OCI-LY3 (cell line): ENCODE measurements at regions not wholly inside any gene's neighbourhood (a gene's known extent, or its start where the extent isn't known, plus 50 kb on each side); places are given as distances from the start of the nearest gene placed in this dataset.

ENCODE experiments used
- H2AFZ ChIP-seq: fragments of 200-600, 300-600 bp; shearing (Covaris generic); 2 replicates; pipeline ENCODE4 v1.6.0; 2014; ENCODE audit warnings: antibody characterized with exemption, low read depth, low read length
- H3K27ac ChIP-seq: fragments of 200-600, 300-600 bp; sonication (generic); 2 replicates; pipeline ENCODE4 v1.5.1; 2014; ENCODE audit warnings: mild to moderate bottlenecking, low read length, moderate library complexity, mixed read lengths
- H3K27me3 ChIP-seq: fragments of 200-600, 300-600 bp; sonication (generic); 2 replicates; pipeline ENCODE4 v1.6.1; 2014; ENCODE audit warnings: low read depth, low read length, mixed read lengths
- H3K36me3 ChIP-seq: fragments of 200-600, 300-600 bp; sonication (generic); replicated peaks from 2 replicates; pipeline ENCODE3; 2014; ENCODE audit warnings: low read depth, low read length, mixed read lengths
- H3K4me1 ChIP-seq: fragments of 300-600, 200-600 bp; sonication (generic); 2 replicates; pipeline ENCODE4 v1.6.1; 2014; ENCODE audit warnings: low read length, mixed read lengths
- H3K4me2 ChIP-seq: fragments of 200-600, 300-600 bp; sonication (generic); 2 replicates; pipeline ENCODE4 v1.6.1; 2014; ENCODE audit warnings: low read length, mixed read lengths
- H3K4me3 ChIP-seq: fragments of 300-600, 200-600 bp; sonication (generic); 2 replicates; pipeline ENCODE4 v1.5.1; 2014; ENCODE audit warnings: antibody characterized with exemption, mild to moderate bottlenecking, low read length, moderate library complexity
- H3K79me2 ChIP-seq: fragments of 300-600, 200-600 bp; shearing (Covaris generic); 2 replicates; pipeline ENCODE4 v1.6.1; 2014; ENCODE audit warnings: mild to moderate bottlenecking, low read length, mixed read lengths
- H3K9ac ChIP-seq: fragments of 300-600, 200-600 bp; shearing (Covaris generic); 2 replicates; pipeline ENCODE4 v1.6.0; 2014; ENCODE audit warnings: mild to moderate bottlenecking, low read length, moderate library complexity
- H3K9me3 ChIP-seq: fragments of 200-600, 300-600 bp; shearing (Covaris generic); 2 replicates; pipeline ENCODE4 v1.6.1; 2014; ENCODE audit warnings: low read length, mixed read lengths; ENCODE audit not compliant: insufficient read depth
- H4K20me1 ChIP-seq: fragments of 200-600, 300-600 bp; sonication (generic); 2 replicates; pipeline ENCODE4 v1.6.1; 2016; ENCODE audit warnings: low read length, mixed read lengths; ENCODE audit not compliant: insufficient read depth
- EZH2phosphoT487 ChIP-seq: fragments of 200-600 bp; shearing (Covaris generic); IDR thresholded peaks from 2 replicates; pipeline ENCODE4 v1.6.1; 2018; ENCODE audit warnings: antibody characterized with exemption, mixed run types, low read depth
- TF ChIP-seq, protein P1 (sequence below): fragments of 200-600, 300-600 bp; sonication (generic); IDR thresholded peaks from 2 replicates; pipeline ENCODE4 v1.5.1; 2014; ENCODE audit warnings: antibody characterized with exemption, low read length, low read depth

GRCh38 chr5:135655468-135655815 is 76.7 kb upstream of the CXCL14 start:
- no peaks in the 10 kb centered on the region for H3K27me3 ChIP-seq
- no peaks in the 10 kb centered on the region for H3K36me3 ChIP-seq
- no peak overlapping the region for H3K4me2 ChIP-seq
- H4K20me1 ChIP-seq: no peaks in the 10 kb centered on the region
- no peak overlapping the region for H3K9ac ChIP-seq
- no peak overlapping the region for H3K27ac ChIP-seq
- TF ChIP-seq EZH2phosphoT487: no peak
- TF ChIP-seq, protein P1, sequence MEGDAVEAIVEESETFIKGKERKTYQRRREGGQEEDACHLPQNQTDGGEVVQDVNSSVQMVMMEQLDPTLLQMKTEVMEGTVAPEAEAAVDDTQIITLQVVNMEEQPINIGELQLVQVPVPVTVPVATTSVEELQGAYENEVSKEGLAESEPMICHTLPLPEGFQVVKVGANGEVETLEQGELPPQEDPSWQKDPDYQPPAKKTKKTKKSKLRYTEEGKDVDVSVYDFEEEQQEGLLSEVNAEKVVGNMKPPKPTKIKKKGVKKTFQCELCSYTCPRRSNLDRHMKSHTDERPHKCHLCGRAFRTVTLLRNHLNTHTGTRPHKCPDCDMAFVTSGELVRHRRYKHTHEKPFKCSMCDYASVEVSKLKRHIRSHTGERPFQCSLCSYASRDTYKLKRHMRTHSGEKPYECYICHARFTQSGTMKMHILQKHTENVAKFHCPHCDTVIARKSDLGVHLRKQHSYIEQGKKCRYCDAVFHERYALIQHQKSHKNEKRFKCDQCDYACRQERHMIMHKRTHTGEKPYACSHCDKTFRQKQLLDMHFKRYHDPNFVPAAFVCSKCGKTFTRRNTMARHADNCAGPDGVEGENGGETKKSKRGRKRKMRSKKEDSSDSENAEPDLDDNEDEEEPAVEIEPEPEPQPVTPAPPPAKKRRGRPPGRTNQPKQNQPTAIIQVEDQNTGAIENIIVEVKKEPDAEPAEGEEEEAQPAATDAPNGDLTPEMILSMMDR: no peak
- no peak overlapping the region for H3K4me3 ChIP-seq
- H3K9me3 ChIP-seq: no peaks in the 10 kb centered on the region
- H3K4me1 ChIP-seq: no peaks in the 10 kb centered on the region
- no peak overlapping the region for H2AFZ ChIP-seq
- H3K79me2 ChIP-seq: no peaks in the 10 kb centered on the region

- Histone ChIP-seq H4K20me1 (no peaks in the 10 kb centered on the region), H3K27ac (no peak overlapping the region), H3K9me3 (no peaks in the 10 kb centered on the region), H3K9ac (no peak overlapping the region), H3K36me3 (no peaks in the 10 kb centered on the region), H3K27me3 (no peaks in the 10 kb centered on the region), H3K4me2 (no peak overlapping the region), H2AFZ (no peak overlapping the region), H3K79me2 (no peaks in the 10 kb centered on the region), H3K4me3 (no peak overlapping the region), H3K4me1 (no peaks in the 10 kb centered on the region)
- no peak for TF ChIP-seq EZH2phosphoT487
- TF ChIP-seq, protein P1: no peak
These were observed 76.1 kb upstream of the CXCL14 start for GRCh38 chr5:135654761-135655467.

GRCh38 chr5:135651156-135651555 is 72.4 kb upstream of the CXCL14 start:
- no peaks in the 10 kb centered on the region for H3K79me2 ChIP-seq
- H3K27me3 ChIP-seq: no peaks in the 10 kb centered on the region
- no peak overlapping the region for H3K27ac ChIP-seq
- TF ChIP-seq, protein P1: no peak
- TF ChIP-seq EZH2phosphoT487: no peak
- H2AFZ ChIP-seq: no peak overlapping the region
- no peak overlapping the region for H3K4me2 ChIP-seq
- no peaks in the 10 kb centered on the region for H3K4me1 ChIP-seq
- H3K9me3 ChIP-seq: no peaks in the 10 kb centered on the region
- H3K9ac ChIP-seq: no peak overlapping the region
- H3K4me3 ChIP-seq: no peak overlapping the region
- H3K36me3 ChIP-seq: no peaks in the 10 kb centered on the region
- no peaks in the 10 kb centered on the region for H4K20me1 ChIP-seq

DNA sequence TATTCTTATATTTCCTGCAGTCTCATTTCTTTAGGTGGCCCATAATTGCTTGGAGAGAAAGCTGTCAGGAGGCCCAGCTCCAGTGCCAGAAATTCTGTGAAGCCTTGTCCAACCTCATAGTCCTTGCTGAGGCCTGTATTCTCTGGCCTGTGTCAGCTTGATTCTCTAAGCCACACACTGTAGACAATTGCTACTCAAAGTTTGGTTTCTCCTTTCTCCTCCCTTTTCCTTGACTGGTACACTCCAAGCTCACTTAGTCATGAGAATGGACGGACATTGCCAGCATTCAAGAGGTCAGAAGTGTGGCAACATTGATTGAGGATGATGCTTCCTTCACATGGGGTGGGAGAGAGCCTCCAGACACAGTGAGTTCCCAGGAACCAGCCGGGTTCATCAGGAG is 71.3 kb upstream of the CXCL14 start:
- Histone ChIP-seq H3K9me3 (no peaks in the 10 kb centered on the region), H3K27ac (no peak overlapping the region), H3K27me3 (no peaks in the 10 kb centered on the region), H3K4me2 (no peak overlapping the region), H3K36me3 (no peaks in the 10 kb centered on the region), H3K79me2 (no peaks in the 10 kb centered on the region), H3K9ac (no peak overlapping the region), H3K4me3 (no peak overlapping the region), H3K4me1 (no peaks in the 10 kb centered on the region), H4K20me1 (no peaks in the 10 kb centered on the region), H2AFZ (no peak overlapping the region)
- no peak for TF ChIP-seq EZH2phosphoT487
- TF ChIP-seq, protein P1: no peak
